NCI-H748 treated with DMSO at 0.1 percent for 48 hours (cell line): ENCODE measurements at regions not wholly inside any gene's neighbourhood (a gene's known extent, or its start where the extent isn't known, plus 50 kb on each side); places are given as distances from the start of the nearest gene placed in this dataset.

Experiments
- DNase-seq: peaks from one replicate; lab custom pipeline; 2025; lab: John Stamatoyannopoulos, UW

- no peak for DNase-seq
Measured at GRCh38 chr4:11051181-11051580, 366.6 kb upstream of the CLNK start.

GRCh38 chr4:11050766-11051165 is 366.2 kb upstream of the CLNK start:
- no peak for DNase-seq

GRCh38 chr4:11049001-11049400 is 364.4 kb upstream of the CLNK start:
- no peak for DNase-seq

GRCh38 chr4:11042760-11043159 is 358.2 kb upstream of the CLNK start:
- DNase-seq, result no peak

- DNase-seq, result no peak
Measured at GRCh38 chr4:11039634-11040131, 355.1 kb upstream of the CLNK start.

- DNase-seq, result no peak
Measured at GRCh38 chr4:11038926-11039325, 354.4 kb upstream of the CLNK start.

- DNase-seq, result no peak
Measured at GRCh38 chr4:11037637-11038036, 353.1 kb upstream of the CLNK start.

GRCh38 chr4:11028334-11028733 is 343.8 kb upstream of the CLNK start:
- DNase-seq, result no peak

GRCh38 chr4:11021333-11021732 is 336.8 kb upstream of the CLNK start:
- DNase-seq, result no peak

- DNase-seq, result no peak
Measured at GRCh38 chr4:11019451-11020240, 335.1 kb upstream of the CLNK start.

GRCh38 chr4:11014199-11014598 is 329.6 kb upstream of the CLNK start:
- DNase-seq, result no peak

GRCh38 chr4:11013094-11013664 is 328.6 kb upstream of the CLNK start:
- DNase-seq, result no peak

- DNase-seq, result peak; percentile 5
Measured at GRCh38 chr4:11011249-11011648, 326.7 kb upstream of the CLNK start.

- no peak for DNase-seq
Measured at GRCh38 chr4:11010624-11011023, 326.1 kb upstream of the CLNK start.

GRCh38 chr4:11009281-11009680 is 324.7 kb upstream of the CLNK start:
- no peak for DNase-seq

GRCh38 chr4:11005300-11005699 is 320.7 kb upstream of the CLNK start:
- no peak for DNase-seq

GRCh38 chr4:11004818-11005217 is 320.2 kb upstream of the CLNK start:
- no peak for DNase-seq

GRCh38 chr4:11002961-11003360 is 318.4 kb upstream of the CLNK start:
- DNase-seq, result no peak

- DNase-seq, result no peak
Measured at GRCh38 chr4:10998846-10999245, 314.3 kb upstream of the CLNK start.

- no peak for DNase-seq
Measured at GRCh38 chr4:10984815-10985214, 300.2 kb upstream of the CLNK start.

GRCh38 chr4:10983885-10984640 is 299.5 kb upstream of the CLNK start:
- DNase-seq, result no peak

- DNase-seq, result no peak
Measured at GRCh38 chr4:10983268-10983667, 298.7 kb upstream of the CLNK start.

- DNase-seq, result no peak
Measured at GRCh38 chr4:10982305-10982704, 297.7 kb upstream of the CLNK start.
